ENCODE measurements at regions not wholly inside any gene's neighbourhood (a gene's known extent, or its start where the extent isn't known, plus 50 kb on each side); places are given as distances from the start of the nearest gene placed in this dataset.
A peak's percentile ranks its signal among the peaks of the same experiment; 100 is the strongest.
"Not testable (repeated sequence)": the region's sequence is repeated elsewhere in the genome, so short reads cannot be mapped to it uniquely, and the experiment has no call there.

- no peak for DNase-seq
Observed at GRCh38 chrX:39050427-39050826, 249.2 kb downstream of the MID1IP1 start.

DNA sequence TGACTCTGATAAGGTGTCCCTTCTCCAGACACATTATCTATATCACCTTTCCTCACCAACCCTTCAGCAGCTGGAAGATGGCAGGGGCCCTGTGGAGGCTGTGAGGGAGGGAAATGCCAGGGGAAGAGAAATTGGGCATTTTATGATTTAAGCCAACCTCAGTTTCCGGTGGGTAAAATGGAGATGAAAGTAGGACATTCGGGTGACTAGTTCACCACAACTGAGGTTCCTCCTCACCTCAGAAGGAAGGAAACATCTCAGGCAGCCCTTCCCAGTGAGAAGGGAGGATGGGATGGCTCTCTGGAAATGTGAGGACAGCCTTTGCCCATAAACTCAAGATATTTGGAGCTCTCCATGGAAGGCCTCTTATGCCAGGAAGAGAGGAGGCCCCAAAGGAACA is 251.5 kb downstream of the MID1IP1 start:
- no peak for DNase-seq

DNA sequence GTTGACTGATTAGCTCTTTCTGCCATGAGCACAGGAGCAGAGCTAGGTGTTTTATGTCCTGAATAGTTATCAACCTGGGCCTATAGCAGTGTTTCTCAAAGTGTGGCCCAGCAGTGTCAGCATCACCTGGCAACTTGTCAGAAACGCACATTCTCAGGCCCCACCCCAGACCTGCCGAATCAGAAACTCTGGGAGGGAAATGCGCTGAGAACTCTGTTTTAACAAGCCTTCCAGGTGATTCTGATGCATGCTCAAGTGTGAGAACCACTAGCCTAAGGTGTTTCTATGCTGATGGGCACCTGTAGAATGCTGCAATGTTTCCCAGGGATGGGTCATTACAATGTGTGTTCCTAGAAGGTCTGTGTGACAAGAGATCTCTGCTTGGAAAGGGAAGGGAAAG is 257.5 kb downstream of the MID1IP1 start:
- no peak for DNase-seq

DNA sequence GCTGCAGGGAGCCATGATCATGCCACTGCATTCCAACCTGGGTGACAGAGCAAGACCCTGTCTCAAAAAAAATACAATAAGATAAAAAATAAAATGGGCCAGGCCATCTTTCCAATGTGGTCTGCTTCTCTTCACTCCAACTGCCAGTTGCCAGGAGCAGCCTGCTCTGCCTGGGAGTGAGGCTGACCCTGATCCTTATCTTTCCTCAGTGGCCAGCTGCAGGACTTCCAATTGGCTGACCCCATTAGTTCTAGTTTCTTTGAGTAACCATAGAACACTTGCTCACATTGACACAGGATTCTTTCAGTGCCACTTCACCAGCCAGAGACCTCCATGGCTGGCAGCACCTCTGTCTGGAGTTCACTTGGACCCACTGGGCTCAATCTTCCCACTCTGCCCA is 258.6 kb downstream of the MID1IP1 start:
- DNase-seq, result no peak

DNA sequence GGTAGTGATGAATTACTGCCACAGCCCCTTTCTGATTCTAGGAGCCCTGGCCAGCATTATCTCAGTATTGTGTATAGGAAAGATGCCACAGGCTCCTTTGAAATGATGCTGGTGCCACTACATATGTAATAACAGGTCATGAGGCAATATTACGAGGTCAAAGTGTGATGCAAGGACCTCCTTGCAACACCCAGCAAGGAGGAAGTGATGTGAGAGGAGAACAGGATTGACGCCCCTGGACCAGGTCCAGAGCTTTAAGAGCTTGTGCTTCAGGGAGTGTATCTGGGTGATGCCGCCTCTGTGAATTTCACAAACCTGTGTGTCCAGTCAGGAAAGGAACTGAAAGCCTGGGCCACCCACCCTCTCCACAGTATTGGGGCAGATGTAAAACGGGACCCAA is 261.8 kb downstream of the MID1IP1 start:
- no peak for DNase-seq

DNA sequence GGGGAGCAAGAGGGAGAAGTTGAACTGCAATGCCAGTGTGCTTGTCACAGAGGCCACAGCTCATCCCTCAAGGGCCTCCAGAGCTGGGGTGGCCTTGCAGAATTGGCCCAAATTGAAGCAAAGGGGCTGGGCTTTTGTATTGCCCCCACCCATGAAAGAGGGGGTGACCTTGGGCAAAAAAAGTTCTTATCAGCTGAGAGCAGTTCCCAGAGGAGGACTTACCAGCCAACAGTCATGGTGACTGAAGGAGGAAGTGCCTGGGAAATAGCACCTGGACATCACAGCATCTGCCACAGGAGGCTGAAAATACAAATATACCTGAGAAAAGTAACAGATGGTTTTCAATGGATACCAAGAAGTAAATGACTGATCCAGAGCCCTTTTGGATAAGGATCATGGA is 262.4 kb downstream of the MID1IP1 start:
- no peak for DNase-seq

- peak; percentile 48 for DNase-seq
Observed at GRCh38 chrX:39065051-39065871, 264.0 kb downstream of the MID1IP1 start.

- no peak for DNase-seq
Observed at GRCh38 chrX:39067866-39068265, 266.6 kb downstream of the MID1IP1 start.

DNA sequence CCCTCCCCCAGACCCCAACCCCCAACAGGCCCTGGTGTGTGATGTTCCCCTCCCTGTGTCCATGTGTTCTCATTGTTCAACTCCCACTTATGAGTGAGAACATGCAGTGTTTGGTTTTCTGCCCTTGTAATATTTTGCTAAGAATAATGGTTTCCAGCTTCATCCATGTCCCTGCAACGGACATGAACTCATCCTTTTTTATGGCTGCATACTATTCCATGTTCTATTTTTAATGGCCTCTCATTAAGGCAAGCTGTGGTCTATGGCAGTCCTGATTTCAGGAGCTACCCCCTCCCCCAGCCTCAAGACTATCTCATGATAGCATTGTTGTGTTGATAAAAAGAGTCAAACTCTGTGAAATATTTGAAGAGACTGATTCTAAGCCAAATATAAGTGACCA is 267.4 kb downstream of the MID1IP1 start:
- DNase-seq, result not testable (repeated sequence)

DNA sequence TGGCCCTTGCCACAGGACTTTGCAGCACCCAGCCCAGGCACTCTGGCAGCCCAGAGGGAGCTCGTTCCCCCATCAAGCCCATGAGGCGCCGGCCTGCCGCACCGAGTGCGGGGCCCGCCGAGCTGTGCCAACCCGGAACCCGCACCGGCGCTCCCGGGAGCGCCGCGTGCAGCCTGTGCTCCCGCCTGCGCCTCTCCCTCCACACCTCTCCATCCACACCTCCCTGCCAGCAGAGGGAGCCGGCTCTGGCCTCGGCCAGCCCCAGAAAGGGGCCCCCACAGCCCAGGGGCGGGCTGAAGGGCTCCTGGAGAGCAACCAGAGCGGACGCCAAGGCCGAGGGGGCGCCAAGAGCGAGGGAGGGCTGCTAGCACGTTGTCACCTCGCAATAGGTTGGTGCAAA is 268.8 kb downstream of the MID1IP1 start:
- DNase-seq, result no peak

- no peak for DNase-seq
Observed at GRCh38 chrX:39073131-39073530, 271.9 kb downstream of the MID1IP1 start.

- no peak for DNase-seq
Observed at GRCh38 chrX:39096599-39096998, 295.3 kb downstream of the MID1IP1 start.

DNA sequence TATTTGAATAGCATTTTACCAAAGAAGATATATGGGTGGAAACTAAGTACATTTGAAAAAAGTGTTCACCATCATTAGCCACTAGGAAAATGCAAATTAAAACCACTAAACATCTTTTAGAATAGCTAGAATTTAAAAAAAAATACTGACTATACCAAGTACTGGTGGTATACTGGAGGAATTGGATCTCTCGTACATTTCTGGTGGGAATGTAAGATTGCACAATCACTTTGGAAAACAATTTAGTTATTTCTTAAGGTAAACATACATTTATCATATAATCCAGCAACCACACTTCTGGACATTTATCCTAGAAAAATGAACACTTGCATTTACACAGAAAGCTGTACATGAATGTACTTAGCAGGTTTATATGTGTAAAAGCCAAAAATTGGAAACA is 303.5 kb downstream of the MID1IP1 start:
- DNase-seq, result no peak

DNA sequence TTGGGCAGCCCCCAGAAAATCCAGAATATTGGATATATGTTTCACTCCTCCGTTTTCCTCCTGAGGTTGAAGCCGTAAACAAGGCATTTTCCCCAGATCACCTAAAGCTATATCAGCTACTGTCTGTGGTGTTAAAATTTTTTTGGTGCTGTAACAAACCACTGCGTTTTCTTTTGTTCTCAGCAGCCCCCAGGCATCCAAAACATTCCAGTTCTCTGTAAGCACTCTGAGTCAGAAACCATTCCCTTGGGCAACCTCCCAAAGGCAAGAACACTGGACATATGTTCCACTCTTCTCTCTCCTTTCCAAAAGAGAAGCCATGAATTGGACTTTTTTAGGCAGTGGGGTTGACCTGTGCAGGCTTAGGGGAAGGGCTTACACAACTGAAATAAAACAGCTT is 310.9 kb downstream of the MID1IP1 start:
- no peak for DNase-seq

GRCh38 chrX:39115166-39115565 is 313.9 kb downstream of the MID1IP1 start:
- DNase-seq, result no peak

DNA sequence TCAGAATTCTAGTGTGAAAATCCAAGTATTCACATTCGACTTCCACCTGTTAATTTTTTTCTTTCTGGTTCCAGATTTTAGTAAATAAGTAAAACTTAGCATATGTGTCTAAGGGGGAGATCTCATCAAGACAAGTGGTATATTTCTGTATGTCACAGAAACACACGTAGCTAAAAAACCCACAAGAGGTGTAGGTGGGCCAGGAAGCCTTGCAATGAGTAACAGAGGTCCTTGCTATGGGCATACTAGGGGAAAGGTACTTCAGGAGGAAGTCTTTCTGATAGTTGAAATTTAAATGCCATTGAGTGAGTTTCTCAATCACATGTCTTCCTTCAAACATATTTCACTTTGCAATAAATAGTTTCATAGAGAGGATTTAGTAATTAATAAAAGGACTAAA is 315.8 kb downstream of the MID1IP1 start:
- no peak for DNase-seq

DNA sequence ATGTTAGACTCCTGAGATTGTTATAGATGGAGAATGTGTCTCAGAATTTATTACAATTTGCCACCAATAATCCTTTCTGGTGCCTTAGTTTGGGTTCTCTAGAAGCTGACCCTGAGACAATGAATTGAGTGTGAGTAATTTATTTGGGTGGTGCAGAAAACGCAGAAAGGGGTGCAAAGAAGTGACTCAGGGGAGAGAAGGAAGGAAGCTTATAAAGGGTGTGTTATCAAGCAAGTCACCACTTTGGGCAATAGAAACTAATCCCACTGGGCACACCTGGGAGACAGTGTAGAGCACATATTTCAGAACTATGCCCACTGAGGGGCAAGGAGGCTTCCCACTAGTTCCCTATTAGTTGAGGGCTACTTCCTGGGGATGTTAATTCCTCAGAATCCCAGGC is 320.6 kb downstream of the MID1IP1 start:
- no peak for DNase-seq

- no peak for DNase-seq
Observed at GRCh38 chrX:39125834-39126233, 324.6 kb downstream of the MID1IP1 start.

- no peak for DNase-seq
Observed at GRCh38 chrX:39133971-39134370, 332.7 kb downstream of the MID1IP1 start.

DNA sequence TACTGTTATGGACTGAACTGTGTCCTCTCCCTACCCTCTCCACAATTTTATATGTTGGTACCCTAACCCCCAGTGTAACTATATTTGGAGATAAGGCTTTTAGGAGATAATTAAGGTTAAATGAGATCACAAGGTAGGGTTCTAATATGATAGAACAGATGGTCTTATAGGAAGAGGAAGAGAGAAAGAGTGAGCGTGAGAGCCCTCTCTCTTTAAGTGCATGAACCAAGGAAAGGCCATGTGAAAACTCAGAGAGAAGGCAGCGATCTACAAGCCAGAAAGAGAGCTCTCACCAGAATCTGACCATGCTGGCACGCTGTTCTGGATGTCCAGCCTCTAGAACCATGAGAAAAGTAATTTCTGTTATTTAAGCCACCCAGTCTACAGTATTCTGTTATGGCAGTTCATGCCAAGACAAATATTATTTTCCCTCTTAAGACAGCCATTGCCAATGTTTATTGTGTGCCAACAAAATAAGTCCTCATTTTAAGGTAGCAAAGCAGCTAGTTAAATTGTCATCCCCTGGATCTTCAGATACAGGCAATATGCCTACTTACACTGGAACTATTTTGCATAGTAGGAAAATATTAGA is 336.2 kb downstream of the MID1IP1 start:
- no peak for DNase-seq

DNA sequence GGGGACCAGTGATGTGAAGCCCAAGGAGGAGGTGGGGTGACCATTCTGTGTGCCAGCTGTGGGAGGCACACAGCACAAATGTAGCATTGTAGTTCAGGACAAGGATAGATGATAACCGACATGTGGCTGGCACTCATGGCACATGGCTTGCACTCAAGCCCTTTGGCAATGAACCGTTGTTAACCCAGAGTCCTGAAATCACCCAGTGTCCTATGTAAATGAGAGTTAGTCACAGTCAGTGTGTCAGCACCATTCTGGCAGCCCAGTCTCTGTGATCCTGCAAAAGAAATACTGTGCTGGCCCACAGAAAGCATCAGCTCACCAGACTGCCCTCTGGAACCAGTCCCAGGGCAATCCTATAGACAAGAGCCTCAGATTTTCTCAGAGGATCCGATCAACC is 339.3 kb downstream of the MID1IP1 start:
- no peak for DNase-seq

GRCh38 chrX:39144323-39144722 is 343.1 kb downstream of the MID1IP1 start:
- no peak for DNase-seq

- DNase-seq, result no peak
Observed at GRCh38 chrX:39144956-39145355, 343.7 kb downstream of the MID1IP1 start.

DNA sequence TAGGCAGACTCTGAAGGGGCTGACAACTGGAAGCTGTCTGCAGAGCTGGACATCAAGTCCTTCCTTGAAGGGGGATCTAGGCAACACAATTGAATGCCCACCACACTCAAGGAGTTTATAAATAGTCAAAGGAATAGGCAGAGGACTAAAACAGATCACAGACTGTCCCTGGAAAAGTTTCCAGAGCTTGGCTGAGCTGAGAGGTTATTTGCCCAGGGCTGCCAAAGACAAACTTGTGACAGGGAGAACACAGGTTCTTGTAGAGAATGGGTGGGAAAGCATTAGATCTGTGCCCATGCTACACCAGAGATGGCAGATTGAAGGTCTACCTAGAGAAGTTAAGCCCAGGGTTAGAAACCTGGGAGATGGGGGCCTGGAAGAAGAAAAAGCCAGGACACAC is 344.6 kb downstream of the MID1IP1 start:
- DNase-seq, result no peak

- DNase-seq, result peak; percentile 54
Observed at GRCh38 chrX:39149761-39150160, 348.5 kb downstream of the MID1IP1 start.
